ENCODE measurements at regions not wholly inside any gene's neighbourhood (a gene's known extent, or its start where the extent isn't known, plus 50 kb on each side); places are given as distances from the start of the nearest gene placed in this dataset.

DNA sequence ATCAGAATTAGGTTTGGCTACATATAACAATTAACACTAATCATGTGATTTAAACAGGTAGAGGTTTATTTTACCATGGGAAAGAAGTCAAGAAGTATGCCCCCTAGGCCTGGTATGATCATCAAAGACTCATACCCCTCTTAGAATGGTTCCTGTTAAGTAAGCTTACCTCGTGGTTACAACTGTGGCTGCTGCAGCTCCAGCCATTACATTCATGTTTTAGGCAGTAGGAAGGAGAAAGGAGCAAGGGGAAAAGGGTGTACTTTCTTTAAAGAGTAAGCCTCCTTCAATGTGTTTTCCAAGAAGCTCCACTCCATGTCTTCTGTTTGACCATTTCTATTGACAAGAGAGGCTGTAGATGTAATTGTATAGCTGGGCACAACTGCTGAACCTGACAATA lies 94.9 kb upstream of the GATB start:
- no peak for TF ChIP-seq SIN3A (IDR thresholded peaks at IDR 0.05; ENCODE audit: borderline replicate concordance, insufficient read depth, low read length)
- no peak for TF ChIP-seq TAF1 (IDR thresholded peaks at IDR 0.05; ENCODE audit: borderline replicate concordance, insufficient read depth, low read length)
- TF ChIP-seq, protein P1, sequence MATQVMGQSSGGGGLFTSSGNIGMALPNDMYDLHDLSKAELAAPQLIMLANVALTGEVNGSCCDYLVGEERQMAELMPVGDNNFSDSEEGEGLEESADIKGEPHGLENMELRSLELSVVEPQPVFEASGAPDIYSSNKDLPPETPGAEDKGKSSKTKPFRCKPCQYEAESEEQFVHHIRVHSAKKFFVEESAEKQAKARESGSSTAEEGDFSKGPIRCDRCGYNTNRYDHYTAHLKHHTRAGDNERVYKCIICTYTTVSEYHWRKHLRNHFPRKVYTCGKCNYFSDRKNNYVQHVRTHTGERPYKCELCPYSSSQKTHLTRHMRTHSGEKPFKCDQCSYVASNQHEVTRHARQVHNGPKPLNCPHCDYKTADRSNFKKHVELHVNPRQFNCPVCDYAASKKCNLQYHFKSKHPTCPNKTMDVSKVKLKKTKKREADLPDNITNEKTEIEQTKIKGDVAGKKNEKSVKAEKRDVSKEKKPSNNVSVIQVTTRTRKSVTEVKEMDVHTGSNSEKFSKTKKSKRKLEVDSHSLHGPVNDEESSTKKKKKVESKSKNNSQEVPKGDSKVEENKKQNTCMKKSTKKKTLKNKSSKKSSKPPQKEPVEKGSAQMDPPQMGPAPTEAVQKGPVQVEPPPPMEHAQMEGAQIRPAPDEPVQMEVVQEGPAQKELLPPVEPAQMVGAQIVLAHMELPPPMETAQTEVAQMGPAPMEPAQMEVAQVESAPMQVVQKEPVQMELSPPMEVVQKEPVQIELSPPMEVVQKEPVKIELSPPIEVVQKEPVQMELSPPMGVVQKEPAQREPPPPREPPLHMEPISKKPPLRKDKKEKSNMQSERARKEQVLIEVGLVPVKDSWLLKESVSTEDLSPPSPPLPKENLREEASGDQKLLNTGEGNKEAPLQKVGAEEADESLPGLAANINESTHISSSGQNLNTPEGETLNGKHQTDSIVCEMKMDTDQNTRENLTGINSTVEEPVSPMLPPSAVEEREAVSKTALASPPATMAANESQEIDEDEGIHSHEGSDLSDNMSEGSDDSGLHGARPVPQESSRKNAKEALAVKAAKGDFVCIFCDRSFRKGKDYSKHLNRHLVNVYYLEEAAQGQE (IDR thresholded peaks at IDR 0.05; ENCODE audit: insufficient read depth in 1 of 2, low read depth in 2 of 2, low read length in 2 of 2) = no peak
- TF ChIP-seq FOXP2 (optimal IDR thresholded peaks at IDR 0.05; ENCODE audit: borderline replicate concordance, extremely low read depth, extremely low read length, insufficient read depth) = no peak
- TF ChIP-seq POLR2AphosphoS5 (IDR thresholded peaks at IDR 0.05; ENCODE audit: low read depth, low read length) = no peak

DNA sequence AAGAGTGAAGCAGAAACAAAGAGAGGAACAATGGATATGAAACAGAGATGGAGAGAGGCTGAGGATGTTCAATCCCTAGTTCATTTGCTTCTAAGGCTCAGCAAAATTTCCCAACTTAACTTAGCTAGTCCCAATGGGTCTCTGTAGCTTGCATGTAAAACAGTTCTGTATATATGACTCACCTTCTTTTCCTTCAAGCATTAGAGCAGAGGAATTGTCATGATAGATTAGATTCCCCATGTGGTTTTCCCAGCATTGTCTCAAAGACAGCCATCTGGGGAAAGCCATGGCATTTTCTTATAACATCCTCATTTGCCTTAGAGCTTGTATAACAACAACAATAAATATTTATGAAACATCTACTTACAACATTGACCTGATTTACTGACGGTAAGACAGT lies 93.9 kb upstream of the GATB start:
- TF ChIP-seq TAF1 (IDR thresholded peaks at IDR 0.05; ENCODE audit: borderline replicate concordance, insufficient read depth, low read length) (no peak), POLR2AphosphoS5 (IDR thresholded peaks at IDR 0.05; ENCODE audit: low read depth, low read length) (no peak), FOXP2 (optimal IDR thresholded peaks at IDR 0.05; ENCODE audit: borderline replicate concordance, extremely low read depth, extremely low read length, insufficient read depth) (no peak)

DNA sequence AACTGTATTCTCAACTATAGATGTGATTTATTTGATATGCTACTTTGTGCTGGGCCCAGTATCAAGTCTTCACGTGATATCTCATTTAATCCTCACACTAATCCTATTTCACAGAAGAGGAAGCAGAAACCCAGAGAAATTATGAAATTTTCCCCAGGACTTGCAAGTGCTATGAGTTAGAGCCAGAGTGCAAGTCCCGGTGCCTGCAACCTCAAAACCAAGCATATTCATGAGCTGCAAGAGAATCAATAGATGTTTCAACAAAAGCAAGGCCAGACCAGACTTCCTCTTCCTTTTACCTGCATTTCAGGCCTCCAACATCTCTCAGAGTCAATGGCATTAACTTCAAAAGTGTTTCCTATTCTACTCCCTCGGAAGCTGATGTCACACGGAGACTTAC lies 92.2 kb upstream of the GATB start:
- no peak for TF ChIP-seq FOXP2 (optimal IDR thresholded peaks at IDR 0.05; ENCODE audit: borderline replicate concordance, extremely low read depth, extremely low read length, insufficient read depth)
- TF ChIP-seq, protein P1 (IDR thresholded peaks at IDR 0.05; ENCODE audit: insufficient read depth in 1 of 2, low read depth in 2 of 2, low read length in 2 of 2) = no peak
- no peak for TF ChIP-seq TAF1 (IDR thresholded peaks at IDR 0.05; ENCODE audit: borderline replicate concordance, insufficient read depth, low read length)
- TF ChIP-seq SIN3A (IDR thresholded peaks at IDR 0.05; ENCODE audit: borderline replicate concordance, insufficient read depth, low read length) = no peak
- TF ChIP-seq POLR2AphosphoS5 (IDR thresholded peaks at IDR 0.05; ENCODE audit: low read depth, low read length) = no peak

DNA sequence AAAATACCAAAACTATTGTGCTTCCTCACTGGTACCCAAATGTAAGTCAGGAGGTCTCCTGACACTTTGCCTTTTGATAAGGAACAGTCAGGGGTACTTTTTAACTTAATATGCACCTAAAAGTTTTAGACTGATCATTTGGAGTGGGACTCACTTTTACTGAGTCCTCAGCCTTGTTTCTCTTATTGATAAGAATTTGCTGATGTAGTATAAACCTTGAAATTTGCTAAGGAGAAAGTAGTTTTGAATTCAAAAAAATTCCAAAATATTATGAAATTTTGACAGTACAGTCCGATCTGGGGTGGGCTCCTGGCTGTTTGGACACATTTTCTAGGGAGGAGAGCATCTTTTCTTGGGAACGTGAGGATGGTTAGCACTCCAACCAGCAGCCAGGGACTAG lies 91.4 kb upstream of the GATB start:
- TF ChIP-seq SIN3A (IDR thresholded peaks at IDR 0.05; ENCODE audit: borderline replicate concordance, insufficient read depth, low read length) (no peak), FOXP2 (optimal IDR thresholded peaks at IDR 0.05; ENCODE audit: borderline replicate concordance, extremely low read depth, extremely low read length, insufficient read depth) (no peak), POLR2AphosphoS5 (IDR thresholded peaks at IDR 0.05; ENCODE audit: low read depth, low read length) (no peak), TAF1 (IDR thresholded peaks at IDR 0.05; ENCODE audit: borderline replicate concordance, insufficient read depth, low read length) (no peak)
- TF ChIP-seq, protein P1 (IDR thresholded peaks at IDR 0.05; ENCODE audit: insufficient read depth in 1 of 2, low read depth in 2 of 2, low read length in 2 of 2) = no peak

DNA sequence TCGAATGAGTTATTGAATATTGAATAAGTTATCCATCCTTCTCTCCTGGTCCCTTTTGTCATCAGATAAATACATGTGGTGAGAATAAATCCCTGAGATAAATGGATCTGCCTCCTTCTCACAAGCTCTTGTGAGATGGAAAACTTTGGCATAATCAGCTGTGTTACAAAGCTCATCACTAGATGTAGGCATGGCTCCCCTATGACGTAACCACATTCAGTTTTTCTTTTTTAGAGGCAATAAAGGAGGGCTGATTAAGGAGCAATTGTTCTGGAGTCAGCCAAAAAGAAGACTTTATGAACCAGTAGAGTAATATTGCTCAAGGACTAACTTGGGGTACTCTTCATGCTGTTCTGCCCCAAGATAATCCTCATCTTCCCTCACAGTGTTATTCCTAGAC lies 90.5 kb upstream of the GATB start:
- no peak for TF ChIP-seq SIN3A (IDR thresholded peaks at IDR 0.05; ENCODE audit: borderline replicate concordance, insufficient read depth, low read length)
- TF ChIP-seq TAF1 (IDR thresholded peaks at IDR 0.05; ENCODE audit: borderline replicate concordance, insufficient read depth, low read length) = no peak
- TF ChIP-seq, protein P1 (IDR thresholded peaks at IDR 0.05; ENCODE audit: insufficient read depth in 1 of 2, low read depth in 2 of 2, low read length in 2 of 2) = no peak

Measured in PFSK-1 (cell line).